T-helper 9 cell (primary cell): ENCODE measurements at regions not wholly inside any gene's neighbourhood (a gene's known extent, or its start where the extent isn't known, plus 50 kb on each side); places are given as distances from the start of the nearest gene placed in this dataset.
"Not testable (repeated sequence)": the region's sequence is repeated elsewhere in the genome, so short reads cannot be mapped to it uniquely, and the experiment has no call there.

Source experiments
- DNase-seq: peaks from one replicate; pipeline ENCODE4 v3.0.0-alpha.2; 2020

DNA sequence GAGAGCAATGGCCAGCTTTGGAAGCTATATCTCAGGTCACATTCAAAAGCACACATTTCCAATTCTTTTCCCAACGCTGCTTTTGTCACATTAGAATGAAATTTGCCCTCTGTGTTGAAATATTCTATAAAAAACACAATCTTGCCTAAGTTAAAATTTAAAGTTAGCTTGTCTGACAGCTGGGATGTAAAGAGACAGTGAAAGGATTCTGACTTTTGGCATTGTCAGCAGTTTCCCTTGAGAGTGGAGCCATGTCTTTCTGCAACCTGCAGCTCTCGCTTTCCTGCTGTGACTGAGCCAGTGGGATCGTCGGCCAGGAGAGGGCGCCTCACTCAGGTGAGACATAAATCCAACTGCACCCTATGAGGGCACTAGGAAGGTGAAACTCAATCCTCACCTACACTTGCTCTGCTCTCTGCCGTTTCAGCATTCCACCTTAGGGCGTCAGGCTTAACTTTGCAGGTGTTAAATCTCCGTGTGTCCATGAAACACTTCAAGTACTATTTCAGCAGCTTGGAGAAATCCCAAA lies 537.9 kb downstream of the TUBA3C start:
- DNase-seq, result peak; percentile 7

DNA sequence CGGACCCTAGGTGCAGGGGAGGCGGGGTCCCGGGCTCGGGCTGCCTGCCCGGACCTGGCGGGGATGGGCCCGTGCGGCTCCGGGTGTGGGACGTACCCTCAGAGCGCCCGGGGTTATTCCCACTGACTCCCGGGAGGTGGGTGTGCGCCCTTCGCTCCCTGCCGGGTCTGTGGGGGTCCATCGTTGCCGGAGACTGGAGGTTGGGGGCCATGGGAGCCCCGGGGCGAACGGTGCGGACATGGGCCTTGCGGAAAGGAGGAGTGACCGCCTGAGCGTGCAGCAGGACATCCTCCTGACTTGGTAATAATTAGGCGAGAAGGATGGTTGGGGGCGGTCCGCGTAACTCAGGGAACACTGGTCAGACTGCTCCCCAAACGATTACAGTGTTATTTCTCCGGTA lies 552.7 kb downstream of the TUBA3C start:
- DNase-seq, result not testable (repeated sequence)

DNA sequence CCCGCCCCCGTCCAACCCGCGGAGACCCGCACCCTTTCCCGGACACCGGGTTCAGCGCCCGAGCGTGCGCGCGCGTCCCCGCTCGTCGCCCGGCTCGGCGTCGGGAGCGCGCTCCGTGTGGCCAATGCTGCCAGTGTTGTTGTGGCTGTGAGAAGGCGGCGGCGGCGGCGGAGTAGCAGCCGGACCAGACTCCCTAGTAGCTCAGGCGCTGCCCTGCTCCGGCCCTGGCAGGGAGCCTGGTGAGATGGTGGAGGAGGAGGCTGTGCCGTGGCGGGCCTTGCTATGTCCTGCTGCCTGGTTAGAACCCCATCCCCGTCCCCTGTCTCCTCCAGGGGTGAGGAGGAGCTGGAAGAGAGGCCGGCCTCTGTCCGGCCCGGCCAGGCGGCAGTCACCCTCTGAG lies 553.2 kb downstream of the TUBA3C start:
- DNase-seq, result no peak

DNA sequence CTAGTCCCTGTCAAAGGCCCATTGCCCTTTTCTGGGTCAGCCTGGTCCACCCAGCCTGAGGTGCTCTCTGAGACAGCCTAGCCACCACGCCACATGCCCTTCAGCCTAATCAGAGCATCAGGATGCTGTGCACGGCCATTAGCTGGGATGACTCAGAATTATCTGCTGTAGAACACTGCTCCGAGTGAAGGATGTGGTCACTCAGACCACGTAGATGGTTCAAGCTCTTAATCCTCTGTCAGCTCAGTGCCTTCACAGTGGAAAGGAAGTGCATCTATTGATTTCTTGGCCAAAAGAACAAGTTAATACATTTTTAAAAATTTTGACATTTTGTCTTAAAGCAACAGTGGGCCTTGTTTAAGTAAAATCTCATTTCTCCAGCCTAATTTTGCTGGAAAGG lies 557.6 kb downstream of the TUBA3C start:
- DNase-seq, result not testable (repeated sequence)

DNA sequence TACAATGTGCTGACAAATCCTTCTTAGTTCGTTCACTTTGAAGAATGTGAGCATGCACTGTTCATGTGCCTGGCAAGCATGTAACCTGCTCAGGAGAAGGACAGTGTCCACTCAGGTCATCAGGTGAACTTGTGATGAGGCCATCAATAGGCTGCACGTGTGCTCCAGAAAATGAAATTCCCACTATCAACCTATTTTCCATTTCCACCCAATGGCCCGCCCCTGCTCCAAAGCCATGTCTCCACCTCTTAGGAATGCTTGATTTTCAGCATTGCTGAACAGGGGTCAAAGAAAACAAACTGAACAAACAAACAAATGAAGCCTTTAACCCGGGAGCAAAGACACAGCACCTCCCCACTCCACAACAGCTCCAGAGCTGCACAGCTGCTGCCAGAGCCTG lies 563.2 kb downstream of the TUBA3C start:
- DNase-seq, result not testable (repeated sequence)

DNA sequence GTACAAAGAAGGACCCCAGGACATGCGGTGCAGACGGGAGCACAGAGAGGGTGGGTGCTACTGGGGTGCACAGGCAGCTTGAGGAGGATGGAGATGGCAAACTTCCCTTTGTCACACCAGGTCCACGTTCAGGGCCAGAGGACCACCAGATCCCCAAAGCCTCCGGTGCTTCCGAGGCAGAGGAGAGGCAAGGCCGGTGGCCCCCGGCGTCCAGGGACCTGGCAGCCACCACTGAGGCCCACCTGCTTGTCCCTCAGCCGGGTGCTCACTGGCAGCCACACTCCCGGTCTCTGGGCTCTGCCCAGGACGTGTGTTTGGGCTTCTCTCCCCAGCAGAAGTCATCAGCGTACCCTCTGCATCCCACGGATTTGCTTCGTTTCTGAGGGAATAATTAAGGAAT lies 571.1 kb downstream of the TUBA3C start:
- not testable (repeated sequence) for DNase-seq

DNA sequence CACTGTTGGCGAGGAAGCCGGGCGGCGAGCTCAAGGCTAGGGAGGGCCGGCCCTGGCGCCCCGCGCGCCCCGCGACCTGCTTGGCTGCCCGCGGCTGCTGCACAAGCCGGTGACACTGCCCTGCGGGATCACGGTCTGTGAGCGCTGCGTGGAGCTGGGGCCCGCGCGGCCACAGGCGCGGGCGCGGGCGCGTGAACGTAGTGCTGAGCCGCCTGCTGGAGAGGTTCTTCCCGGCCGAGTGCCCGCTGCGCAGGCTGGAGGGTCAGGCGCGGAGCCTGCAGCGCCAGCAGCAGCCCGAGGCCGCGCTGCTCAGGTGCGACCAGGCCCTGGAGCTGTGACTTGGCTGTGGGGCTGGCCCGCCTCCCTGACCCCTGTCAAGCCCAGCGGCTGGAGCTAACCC lies 572.3 kb downstream of the TUBA3C start:
- not testable (repeated sequence) for DNase-seq

DNA sequence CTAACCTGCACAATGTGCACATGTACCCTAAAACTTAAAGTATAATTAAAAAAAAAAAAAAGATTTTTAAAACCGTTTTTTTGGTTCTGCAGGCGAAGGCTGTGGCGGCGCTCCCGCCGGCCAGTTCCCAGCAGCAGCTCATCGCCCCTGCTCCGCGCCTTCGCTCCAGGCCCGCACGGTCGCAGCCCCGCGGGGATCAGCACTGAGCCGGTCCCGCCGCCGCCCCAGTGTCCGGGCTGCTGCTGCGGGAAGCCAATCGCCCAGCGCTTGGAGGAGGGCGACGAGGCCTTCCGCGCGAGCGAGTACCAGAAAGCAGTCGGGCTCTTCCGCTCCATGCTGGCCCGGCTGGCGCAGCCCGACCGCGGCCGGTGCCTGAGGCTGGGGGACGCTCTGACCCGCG lies 572.8 kb downstream of the TUBA3C start:
- DNase-seq, result not testable (repeated sequence)

DNA sequence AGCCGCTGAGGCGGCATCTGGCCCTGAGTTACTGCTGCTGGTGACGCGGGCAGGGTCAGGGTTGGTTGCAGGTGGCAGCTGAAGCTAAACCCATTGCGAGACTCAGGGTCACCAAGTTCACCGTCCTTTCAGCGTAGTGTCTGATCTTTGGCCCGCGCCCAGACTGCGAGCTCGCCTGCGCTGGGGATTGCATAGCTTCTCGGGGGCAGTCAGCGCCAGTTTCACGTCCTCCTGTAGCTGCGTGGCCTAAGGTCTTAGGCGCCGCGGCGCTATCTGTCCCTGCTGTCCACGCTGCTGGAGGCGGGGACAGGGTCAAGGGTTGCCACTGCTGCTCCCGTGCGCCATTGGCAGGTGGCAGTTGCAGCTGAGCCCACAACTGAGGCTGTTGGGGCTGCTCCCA lies 581.3 kb downstream of the TUBA3C start:
- DNase-seq, result not testable (repeated sequence)

DNA sequence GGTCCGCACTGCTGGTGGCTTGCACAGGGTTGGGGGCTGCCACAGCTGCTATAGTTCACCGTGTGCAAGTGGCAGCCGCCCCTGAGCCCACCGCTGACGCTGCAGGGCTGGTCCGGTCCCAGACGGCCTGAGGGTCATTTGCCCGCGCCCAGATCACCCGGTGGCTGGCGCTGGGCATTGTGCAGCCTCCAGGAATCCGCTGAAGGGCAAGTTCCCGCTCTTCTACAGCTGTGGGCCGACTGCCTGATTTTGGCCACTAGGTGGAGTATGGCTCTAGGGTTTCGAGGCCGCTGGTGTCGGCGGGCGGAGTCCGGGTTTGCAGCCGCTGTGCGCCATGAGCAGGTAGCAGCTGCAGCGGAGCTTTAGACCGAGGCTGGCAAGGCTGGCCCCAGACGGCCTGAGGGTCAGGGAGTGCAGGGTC lies 581.8 kb downstream of the TUBA3C start:
- DNase-seq, result not testable (repeated sequence)

DNA sequence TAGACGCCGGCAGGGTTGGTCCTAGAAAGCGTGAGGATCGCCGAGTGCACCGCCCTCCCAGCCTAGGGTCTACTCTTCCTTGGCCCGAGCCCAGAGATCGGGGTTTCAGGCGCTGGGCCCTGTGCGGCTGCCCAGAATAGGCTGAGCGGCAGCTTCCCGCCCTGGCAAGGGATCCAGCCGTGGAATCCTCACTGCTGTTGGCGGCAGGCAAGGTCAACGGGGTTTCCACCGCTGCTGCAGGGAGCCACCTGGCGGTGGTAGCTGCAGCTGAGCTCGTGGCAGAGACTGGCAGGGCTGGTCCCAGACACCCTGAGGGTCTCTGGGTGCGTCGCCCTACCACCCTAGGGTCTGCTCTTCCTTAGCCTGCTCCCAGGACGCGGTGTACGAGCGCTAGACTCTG lies 583.1 kb downstream of the TUBA3C start:
- not testable (repeated sequence) for DNase-seq

DNA sequence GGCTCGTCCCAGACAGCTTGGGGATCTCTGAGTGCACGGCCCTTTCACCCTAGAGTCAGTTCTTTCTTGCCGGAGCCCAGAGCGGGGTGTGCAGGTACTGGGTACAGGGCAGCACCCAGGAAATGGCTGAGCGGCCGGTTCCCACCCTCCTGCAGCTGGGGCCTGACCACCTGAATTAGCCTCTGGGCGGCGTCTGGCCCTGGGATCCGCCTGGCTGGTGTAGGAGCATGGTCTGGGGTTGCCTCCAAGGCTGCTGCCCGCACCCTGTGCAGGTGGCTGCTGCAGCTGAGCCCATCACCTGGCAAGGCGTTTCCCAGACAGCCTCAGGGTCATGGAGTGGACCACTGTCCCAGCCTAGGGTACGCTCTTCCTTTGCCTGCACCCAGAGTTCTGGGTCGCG lies 583.7 kb downstream of the TUBA3C start:
- DNase-seq, result not testable (repeated sequence)

DNA sequence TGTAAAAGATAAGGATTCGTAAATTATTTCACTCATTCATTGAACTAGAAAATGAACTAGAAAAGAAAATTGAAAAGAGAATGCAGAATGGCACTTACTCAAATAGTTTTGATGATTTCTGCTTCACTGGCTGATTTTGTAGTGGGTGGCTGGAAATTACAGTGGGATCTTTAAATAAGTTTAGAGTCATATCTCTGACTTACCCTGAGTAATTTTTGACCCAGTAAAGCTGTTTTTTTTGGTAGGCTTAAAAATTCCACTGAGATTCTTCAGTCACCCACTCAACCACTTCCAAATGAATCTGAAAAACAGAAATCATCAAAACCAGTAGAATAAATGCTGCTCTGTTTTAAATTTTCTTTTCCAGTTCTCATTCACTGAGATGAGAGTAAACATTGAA lies 604.5 kb downstream of the TUBA3C start:
- DNase-seq, result not testable (repeated sequence)

DNA sequence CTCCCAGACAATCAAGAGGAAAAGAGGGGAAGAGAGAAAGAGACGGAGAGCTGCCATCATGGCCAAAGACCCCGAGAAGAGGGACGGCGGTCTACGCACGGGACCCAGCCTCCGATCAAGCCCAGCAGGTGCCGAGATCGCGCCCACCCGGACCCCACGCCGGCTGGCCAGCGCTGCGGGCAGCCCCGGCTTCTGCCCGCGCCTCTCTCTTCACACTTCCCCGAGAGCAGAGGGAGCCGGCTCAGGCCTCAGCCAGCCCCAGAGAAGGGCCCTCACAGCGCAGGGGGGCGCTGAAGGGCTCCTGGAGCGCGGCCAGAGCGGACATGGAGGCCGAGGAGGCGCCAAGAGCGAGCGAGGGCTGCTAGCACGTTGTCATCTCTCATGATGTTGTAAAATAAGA lies 613.7 kb downstream of the TUBA3C start:
- DNase-seq, result not testable (repeated sequence)
